Erythroblast (primary cell): ENCODE measurements at regions not wholly inside any gene's neighbourhood (a gene's known extent, or its start where the extent isn't known, plus 50 kb on each side); places are given as distances from the start of the nearest gene placed in this dataset.
"Not testable (repeated sequence)": the region's sequence is repeated elsewhere in the genome, so short reads cannot be mapped to it uniquely, and the experiment has no call there.

Source experiments
- DNase-seq, 2 experiments: peaks; one replicate each; lab custom pipeline; 2025; lab: John Stamatoyannopoulos, UW
- GATA1 ChIP-seq: IDR thresholded peaks from 2 replicates; pipeline ENCODE4 v1.6.1; 2011; ENCODE audit warnings: low read depth, mild to moderate bottlenecking, control low read depth, low read length, moderate library complexity
- POLR2A ChIP-seq: IDR thresholded peaks from 2 replicates; pipeline ENCODE4 v1.6.1; 2011; ENCODE audit warnings: mild to moderate bottlenecking, low read length

- DNase-seq, result not testable (repeated sequence)
Measured at GRCh38 chr2:187610450-187610849, 56.2 kb upstream of the TFPI start.

GRCh38 chr2:187612857-187613256 is 58.6 kb upstream of the TFPI start:
- no peak for TF ChIP-seq GATA1
- TF ChIP-seq POLR2A, result no peak
- no peak for DNase-seq

GRCh38 chr2:187614756-187615155 is 60.5 kb upstream of the TFPI start:
- TF ChIP-seq POLR2A, result no peak
- no peak for TF ChIP-seq GATA1
- no peak for DNase-seq

GRCh38 chr2:187615364-187615763 is 61.1 kb upstream of the TFPI start:
- TF ChIP-seq POLR2A (no peak), GATA1 (no peak)
- DNase-seq, result no peak

GRCh38 chr2:187615902-187616301 is 61.7 kb upstream of the TFPI start:
- DNase-seq, result no peak
- no peak for TF ChIP-seq POLR2A

GRCh38 chr2:187617120-187617519 is 62.9 kb upstream of the TFPI start:
- TF ChIP-seq POLR2A, result no peak
- no peak for TF ChIP-seq GATA1
- DNase-seq, result no peak

- no peak for TF ChIP-seq GATA1
- DNase-seq, result no peak
Measured at GRCh38 chr2:187617905-187618304, 63.7 kb upstream of the TFPI start.

- DNase-seq, result no peak
- TF ChIP-seq POLR2A, result no peak
- no peak for TF ChIP-seq GATA1
Measured at GRCh38 chr2:187618813-187619212, 64.6 kb upstream of the TFPI start.

GRCh38 chr2:187627153-187627552 is 72.9 kb upstream of the TFPI start:
- TF ChIP-seq POLR2A (no peak), GATA1 (no peak)
- no peak for DNase-seq

- DNase-seq, result not testable (repeated sequence)
Measured at GRCh38 chr2:187636731-187637391, 82.6 kb upstream of the TFPI start.

GRCh38 chr2:187637392-187637740 is 83.1 kb upstream of the TFPI start:
- DNase-seq, result not testable (repeated sequence)

GRCh38 chr2:187637771-187638170 is 83.5 kb upstream of the TFPI start:
- DNase-seq, result not testable (repeated sequence)

- TF ChIP-seq POLR2A, result no peak
- TF ChIP-seq GATA1, result no peak
- no peak for DNase-seq
Measured at GRCh38 chr2:187638840-187639239, 84.6 kb upstream of the TFPI start.

- no peak for TF ChIP-seq GATA1
- no peak for TF ChIP-seq POLR2A
Measured at GRCh38 chr2:187640926-187641510, 86.8 kb upstream of the TFPI start.

GRCh38 chr2:187642498-187642897 is 88.3 kb upstream of the TFPI start:
- no peak for DNase-seq
- TF ChIP-seq POLR2A, result no peak
- TF ChIP-seq GATA1, result no peak

More at GRCh38 chr2:187640926-187641510, 86.8 kb upstream of the TFPI start:
- no peak for DNase-seq

- TF ChIP-seq POLR2A, result no peak
- no peak for TF ChIP-seq GATA1
- DNase-seq, result no peak
Measured at GRCh38 chr2:187644486-187644885, 90.3 kb upstream of the TFPI start.
